ENCODE measurements at regions not wholly inside any gene's neighbourhood (a gene's known extent, or its start where the extent isn't known, plus 50 kb on each side); places are given as distances from the start of the nearest gene placed in this dataset.

- Histone ChIP-seq H3K4me3 (no peak overlapping the region), H3K36me3 (no peaks in the 10 kb centered on the region), H3K27me3 (no peaks in the 10 kb centered on the region), H3K9me3 (no peaks in the 10 kb centered on the region), H3K27ac (no peak overlapping the region), H3K4me1 (no peaks in the 10 kb centered on the region)
- in situ Hi-C loops (cut with MboI; ENCODE audit: low sequenced_read_pairs in 4 of 4) (no loop called here), intact Hi-C loops (cut with DNase I; ENCODE audit: low total_unique reads) (no loop called here)
- TF ChIP-seq POLR2A (IDR thresholded peaks at IDR 0.05) (no peak), CTCF (IDR thresholded peaks at IDR 0.05 in 4 of 5, conservative IDR thresholded peaks at IDR 0.05 in 1 of 5) (no peak)
- ATAC-seq (no peak), DNase-seq (no peak)
Measured at GRCh38 chr13:65103351-65103750, 2126.8 kb downstream of the PCDH9 start.

- DNase-seq (no peak), ATAC-seq (no peak)
- Histone ChIP-seq H3K4me1 (no peaks in the 10 kb centered on the region), H3K9me3 (no peaks in the 10 kb centered on the region), H3K27me3 (no peaks in the 10 kb centered on the region), H3K36me3 (no peaks in the 10 kb centered on the region), H3K27ac (no peak overlapping the region), H3K4me3 (no peak overlapping the region)
- intact Hi-C loops (cut with DNase I; ENCODE audit: low total_unique reads) (no loop called here), in situ Hi-C loops (cut with MboI; ENCODE audit: low sequenced_read_pairs in 4 of 4) (no loop called here)
- TF ChIP-seq POLR2A (IDR thresholded peaks at IDR 0.05) (no peak), CTCF (IDR thresholded peaks at IDR 0.05 in 4 of 5, conservative IDR thresholded peaks at IDR 0.05 in 1 of 5) (no peak)
Measured at GRCh38 chr13:65095161-65096082, 2134.7 kb downstream of the PCDH9 start.

- intact Hi-C loops (cut with DNase I; ENCODE audit: low total_unique reads) (no loop called here), in situ Hi-C loops (cut with MboI; ENCODE audit: low sequenced_read_pairs in 4 of 4) (no loop called here)
- Histone ChIP-seq H3K27ac (no peak overlapping the region), H3K36me3 (no peaks in the 10 kb centered on the region), H3K4me1 (no peaks in the 10 kb centered on the region), H3K4me3 (no peak overlapping the region), H3K9me3 (no peaks in the 10 kb centered on the region), H3K27me3 (no peaks in the 10 kb centered on the region)
- ATAC-seq (no peak), DNase-seq (no peak)
- no peak for TF ChIP-seq CTCF (IDR thresholded peaks at IDR 0.05 in 4 of 5, conservative IDR thresholded peaks at IDR 0.05 in 1 of 5)
- TF ChIP-seq POLR2A (IDR thresholded peaks at IDR 0.05): no peak
Measured at GRCh38 chr13:65093357-65093756, 2136.8 kb downstream of the PCDH9 start.

GRCh38 chr13:65091031-65091430 lies 2139.1 kb downstream of the PCDH9 start:
- TF ChIP-seq CTCF (IDR thresholded peaks at IDR 0.05 in 4 of 5, conservative IDR thresholded peaks at IDR 0.05 in 1 of 5): no peak
- no peak for TF ChIP-seq POLR2A (IDR thresholded peaks at IDR 0.05)

More at GRCh38 chr13:65091031-65091430, 2139.1 kb downstream of the PCDH9 start:
- no peak for DNase-seq
- Histone ChIP-seq H3K4me1 (no peaks in the 10 kb centered on the region), H3K9me3 (no peaks in the 10 kb centered on the region), H3K4me3 (no peak overlapping the region), H3K27me3 (no peaks in the 10 kb centered on the region), H3K27ac (no peak overlapping the region), H3K36me3 (no peaks in the 10 kb centered on the region)
- in situ Hi-C loops (cut with MboI; ENCODE audit: low sequenced_read_pairs in 4 of 4) (no loop called here), intact Hi-C loops (cut with DNase I; ENCODE audit: low total_unique reads) (no loop called here)
- ATAC-seq: no peak

Measured in gastrocnemius medialis (tissue), 4 donors.